Kidney capillary endothelial cell (primary cell): ENCODE measurements at regions not wholly inside any gene's neighbourhood (a gene's known extent, or its start where the extent isn't known, plus 50 kb on each side); places are given as distances from the start of the nearest gene placed in this dataset.
"Not testable (repeated sequence)": the region's sequence is repeated elsewhere in the genome, so short reads cannot be mapped to it uniquely, and the experiment has no call there.

Source experiments
- DNase-seq: peaks from one replicate; pipeline ENCODE4 v3.0.0-alpha.2; 2018; ENCODE audit warnings: low spot score

DNA sequence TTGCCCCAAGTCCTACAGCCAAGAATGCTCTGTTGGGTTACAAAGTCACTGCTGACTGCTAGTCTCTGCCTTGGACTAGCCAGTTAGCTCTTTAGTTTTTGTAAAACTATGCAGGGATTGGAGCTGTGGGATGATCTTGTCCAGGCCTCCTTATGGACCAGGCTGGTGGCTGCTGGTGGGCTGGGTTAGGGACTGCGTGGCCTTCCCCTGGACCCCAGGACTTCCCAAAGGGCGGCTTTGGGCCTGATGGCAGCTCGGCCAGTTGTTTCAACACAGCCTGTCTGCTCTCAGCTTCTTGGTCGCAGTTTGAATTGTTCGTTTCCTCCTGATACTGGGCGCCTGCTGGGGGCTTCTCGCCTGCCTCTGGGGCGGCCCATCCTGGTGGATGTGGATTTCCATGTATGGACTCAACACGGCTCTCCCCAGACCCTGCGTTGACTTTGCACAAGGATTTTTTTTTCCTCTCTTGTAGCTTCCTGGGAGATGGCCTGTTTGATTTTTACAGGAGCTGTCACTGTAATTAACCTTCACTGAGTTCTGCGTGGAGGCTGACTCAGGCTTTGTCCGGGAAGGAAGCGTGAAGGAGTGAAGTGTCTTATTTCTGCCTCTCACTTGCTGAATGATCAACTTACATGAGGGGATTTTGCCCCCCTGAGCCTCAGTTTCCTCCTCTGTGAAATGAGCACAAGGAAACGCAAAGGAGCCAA lies 91.9 kb upstream of the NEURL1B start:
- DNase-seq = no peak

DNA sequence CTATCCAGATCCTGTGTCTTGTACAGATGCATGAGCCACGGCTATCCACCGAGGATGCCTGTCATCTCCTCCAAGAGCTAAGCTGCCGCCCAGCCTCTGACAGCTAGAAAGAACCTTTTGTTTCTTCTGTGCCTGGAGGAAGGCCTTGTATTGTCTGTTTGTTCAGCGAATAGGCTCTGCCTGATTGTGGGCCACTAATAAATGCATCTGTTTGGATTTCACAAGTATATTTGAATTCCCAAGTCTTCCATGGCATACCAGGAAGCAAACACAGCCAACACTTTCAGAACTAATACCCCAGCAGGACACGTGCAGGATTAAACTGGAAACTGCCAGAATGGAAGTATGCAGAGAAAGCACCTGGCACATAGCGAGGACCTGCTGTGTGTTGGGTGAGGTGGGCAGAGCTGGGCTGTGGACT lies 92.7 kb upstream of the NEURL1B start:
- no peak for DNase-seq

DNA sequence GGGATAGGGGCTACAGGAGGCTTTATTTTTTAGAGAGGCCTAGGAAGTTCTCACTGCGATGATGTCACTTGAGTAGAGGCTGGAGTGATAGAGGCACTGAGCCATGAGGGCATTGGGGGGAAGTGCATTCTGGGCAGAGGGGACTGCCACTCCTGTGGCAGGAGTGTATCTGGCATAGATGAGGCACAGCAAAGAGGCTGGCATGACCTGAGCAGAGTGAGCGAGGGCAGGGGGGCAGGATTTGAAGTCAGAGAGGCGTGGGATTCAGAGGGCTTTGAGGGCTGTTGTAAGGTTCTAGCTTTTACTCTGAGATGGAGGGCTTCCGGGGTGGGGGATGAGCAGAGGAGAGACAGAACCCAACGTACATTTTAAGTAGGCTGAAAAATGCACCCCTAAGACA lies 91.9 kb upstream of the SH3PXD2B start:
- no peak for DNase-seq

DNA sequence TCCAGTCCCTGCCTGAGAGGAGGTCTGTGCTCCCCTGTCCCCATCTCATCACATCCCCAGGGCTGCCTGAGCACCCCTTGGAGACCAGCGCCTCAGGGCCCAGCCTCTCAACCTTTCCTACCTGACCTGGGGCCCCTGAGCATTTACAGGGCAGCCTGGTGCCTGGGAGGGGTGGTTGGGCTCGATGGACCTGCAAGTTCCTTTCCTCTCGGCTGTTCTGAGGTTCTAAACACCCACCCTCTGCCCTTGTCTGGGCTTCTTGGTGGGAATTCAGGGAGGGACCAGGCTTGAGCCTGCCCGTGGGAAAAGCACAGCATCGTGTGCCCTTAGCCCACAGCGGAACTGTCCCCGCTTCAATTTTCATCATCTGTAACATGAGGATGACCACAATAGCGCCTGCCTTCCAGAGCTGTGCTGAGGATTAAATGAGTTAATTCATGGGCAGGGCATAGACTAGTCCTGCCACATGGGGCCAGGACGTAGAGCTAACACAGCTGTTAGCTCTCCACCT lies 91.0 kb upstream of the SH3PXD2B start:
- DNase-seq = no peak

- no peak for DNase-seq
Observed at GRCh38 chr5:172544371-172545095, 90.2 kb upstream of the SH3PXD2B start.

GRCh38 chr5:172543484-172544298 lies 89.4 kb upstream of the SH3PXD2B start:
- no peak for DNase-seq

- DNase-seq = no peak
Observed at GRCh38 chr5:172542651-172543131, 88.4 kb upstream of the SH3PXD2B start.

GRCh38 chr5:172541773-172542136 lies 87.4 kb upstream of the SH3PXD2B start:
- no peak for DNase-seq

GRCh38 chr5:172541099-172541772 lies 86.9 kb upstream of the SH3PXD2B start:
- DNase-seq = no peak

- DNase-seq = no peak
Observed at GRCh38 chr5:172540099-172540870, 86.0 kb upstream of the SH3PXD2B start.

- DNase-seq = no peak
Observed at GRCh38 chr5:172535108-172535445, 80.8 kb upstream of the SH3PXD2B start.

- DNase-seq = no peak
Observed at GRCh38 chr5:172534229-172535107, 80.1 kb upstream of the SH3PXD2B start.

- DNase-seq = no peak
Observed at GRCh38 chr5:172533399-172534228, 79.3 kb upstream of the SH3PXD2B start.

DNA sequence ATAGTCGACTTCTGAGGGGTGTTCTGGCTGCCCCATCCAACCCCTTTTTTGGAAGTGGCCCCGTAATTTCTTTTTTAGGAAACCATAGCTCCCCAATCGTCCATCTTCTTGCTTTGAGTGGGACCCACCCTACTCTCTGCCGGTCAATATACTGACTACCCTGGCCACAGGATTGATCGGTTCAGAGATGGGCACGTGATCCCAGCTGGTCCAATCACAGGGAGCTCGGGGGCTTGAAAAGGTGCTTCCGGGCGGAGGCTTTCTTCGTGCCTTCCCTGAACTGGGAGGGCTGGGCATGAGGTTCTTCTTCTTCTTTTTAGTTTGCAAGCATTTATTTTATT lies 78.7 kb upstream of the SH3PXD2B start:
- DNase-seq = no peak

GRCh38 chr5:172532439-172532838 lies 78.1 kb upstream of the SH3PXD2B start:
- DNase-seq = not testable (repeated sequence)

GRCh38 chr5:172531704-172532026 lies 77.3 kb upstream of the SH3PXD2B start:
- no peak for DNase-seq

DNA sequence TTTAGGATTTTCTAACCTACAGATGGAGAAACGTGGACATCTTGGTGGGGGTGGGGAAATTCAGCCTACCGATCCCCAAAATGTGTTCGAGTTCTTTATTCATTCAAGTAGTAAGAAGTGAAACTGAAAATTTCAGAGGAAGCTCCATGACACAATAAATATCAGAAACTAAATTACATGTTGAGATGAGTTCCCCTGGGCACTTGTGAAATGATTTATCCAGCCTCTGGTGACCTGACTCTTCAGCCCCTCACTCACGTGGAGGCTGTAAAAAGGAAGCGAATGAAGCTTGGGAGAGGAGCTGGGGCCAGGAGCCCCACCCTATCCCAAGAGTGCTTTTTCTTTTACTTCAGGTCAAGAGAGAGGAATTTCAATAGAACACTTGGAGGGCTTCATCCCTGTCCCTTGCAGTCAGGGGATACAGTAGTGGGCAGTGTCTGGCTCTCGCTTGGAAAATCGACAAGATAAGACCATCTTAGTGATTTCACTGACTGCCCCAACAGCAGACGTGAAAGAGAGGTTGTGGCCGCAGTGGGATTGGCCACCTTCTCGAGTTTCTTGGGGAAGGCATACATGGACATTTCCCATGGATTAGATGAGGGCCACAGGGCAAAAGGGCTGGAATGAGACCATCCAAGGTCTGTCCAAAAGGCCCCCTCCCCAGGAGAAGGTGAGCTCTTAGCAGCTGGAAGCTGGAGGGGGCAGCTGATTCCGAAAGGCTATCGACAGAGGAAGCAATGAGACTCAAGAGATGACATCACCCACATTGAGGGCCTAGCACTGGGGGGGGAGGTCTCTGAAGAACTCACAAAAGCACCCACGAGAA lies 76.8 kb upstream of the SH3PXD2B start:
- DNase-seq = no peak

- no peak for DNase-seq
Observed at GRCh38 chr5:172530406-172530805, 76.1 kb upstream of the SH3PXD2B start.

DNA sequence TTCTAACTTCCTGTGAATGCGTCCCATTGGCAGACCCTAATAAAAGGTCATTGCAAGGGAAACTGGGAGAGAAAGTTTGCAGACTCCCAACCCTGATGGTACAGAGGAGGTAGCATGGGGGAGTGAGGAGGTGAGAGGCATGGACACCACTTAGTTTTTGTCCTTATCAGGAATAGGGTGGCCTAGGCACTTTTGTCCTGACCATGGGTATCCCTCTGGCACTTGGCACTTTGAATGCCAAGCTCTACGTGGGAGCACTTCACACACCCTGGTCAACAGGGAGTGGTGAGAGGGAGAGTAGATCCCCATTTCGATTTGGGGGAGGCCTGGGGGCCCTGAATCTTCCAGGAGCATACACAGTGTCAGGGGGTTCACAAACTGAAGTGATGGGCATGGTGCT lies 75.6 kb upstream of the SH3PXD2B start:
- DNase-seq = no peak
